Uterus (tissue), 2 donors: ENCODE measurements at regions not wholly inside any gene's neighbourhood (a gene's known extent, or its start where the extent isn't known, plus 50 kb on each side); places are given as distances from the start of the nearest gene placed in this dataset.

Experiments
- CTCF ChIP-seq, 4 experiments: fragments of 200-600 bp in 2 of 4; fragments of 450-650 bp in 2 of 4; sonication (generic) in 2 of 4; IDR thresholded peaks; one replicate each; pipeline ENCODE4 v1.5.1; 2016 to 2019; ENCODE audit warnings: antibody characterized with exemption in 4 of 4, mild to moderate bottlenecking in 2 of 4, moderate library complexity in 1 of 4
- POLR2A ChIP-seq, 2 donors: fragments of 450-650 bp; IDR thresholded peaks; one replicate each; pipeline ENCODE4 v1.6.1; 2016; ENCODE audit warnings: antibody characterized with exemption in 2 of 2, mild to moderate bottlenecking in 1 of 2, moderate library complexity in 1 of 2

- no peak for TF ChIP-seq CTCF (IDR thresholded peaks at IDR 0.05)
- no peak for TF ChIP-seq POLR2A (IDR thresholded peaks at IDR 0.05)
Observed at GRCh38 chr3:34956511-34956910, 682.8 kb upstream of the ARPP21 start.
